GM23338 (cell line): ENCODE measurements at regions not wholly inside any gene's neighbourhood (a gene's known extent, or its start where the extent isn't known, plus 50 kb on each side); places are given as distances from the start of the nearest gene placed in this dataset.

Source experiments
- ATAC-seq: fragments of 200-7000 bp; cut with Tn5 transposase; 3 replicates; pipeline ENCODE4 v1.9.1; 2020
- DNase-seq: peaks from one replicate; pipeline ENCODE4 v3.0.0-alpha.2; 2015; ENCODE audit warnings: low spot score
- H2AFZ ChIP-seq: fragments of 200-600 bp; sonication (generic); 2 replicates; pipeline ENCODE4 v1.8.0; 2016; ENCODE audit warnings: antibody characterized with exemption, mild to moderate bottlenecking, moderate library complexity
- H3F3A ChIP-seq: fragments of 200-600 bp; sonication (generic); replicated peaks from 2 replicates; pipeline ENCODE4 v1.8.0; 2017; ENCODE audit warnings: antibody characterized with exemption, mixed run types, low read depth
- H3K27ac ChIP-seq: fragments of 200-600 bp; sonication (generic); 2 replicates; pipeline ENCODE4 v1.6.1; 2016; ENCODE audit warnings: low read depth
- H3K27me3 ChIP-seq: fragments of 200-600 bp; sonication (generic); 2 replicates; pipeline ENCODE4 v1.8.0; 2016; ENCODE audit warnings: mild to moderate bottlenecking, mixed run types, moderate library complexity; ENCODE audit not compliant: insufficient read depth
- H3K36me3 ChIP-seq: fragments of 200-600 bp; sonication (generic); 2 replicates; pipeline ENCODE4 v1.8.0; 2016; ENCODE audit warnings: mild to moderate bottlenecking; ENCODE audit not compliant: insufficient read depth
- H3K4me1 ChIP-seq: fragments of 200-600 bp; sonication (generic); 2 replicates; pipeline ENCODE4 v1.8.0; 2016; ENCODE audit warnings: mild to moderate bottlenecking, moderate library complexity; ENCODE audit not compliant: insufficient read depth
- H3K4me2 ChIP-seq: fragments of 200-600 bp; sonication (generic); 2 replicates; pipeline ENCODE4 v1.7.1; 2017; ENCODE audit warnings: mixed run types
- H3K4me3 ChIP-seq: fragments of 200-600 bp; sonication (generic); 2 replicates; pipeline ENCODE4 v1.6.1; 2016; ENCODE audit warnings: mixed run types
- H3K79me2 ChIP-seq: fragments of 200-600 bp; sonication (generic); replicated peaks from 2 replicates; pipeline ENCODE4 v1.8.0; 2017; ENCODE audit warnings: mild to moderate bottlenecking; ENCODE audit not compliant: insufficient read depth
- H3K9me2 ChIP-seq: fragments of 200-600 bp; sonication (generic); 2 replicates; pipeline ENCODE4 v1.8.0; 2017; ENCODE audit not compliant: insufficient read depth
- H4K20me1 ChIP-seq: fragments of 200-600 bp; sonication (generic); replicated peaks from 2 replicates; pipeline ENCODE4 v1.8.0; 2017; ENCODE audit warnings: mild to moderate bottlenecking; ENCODE audit not compliant: insufficient read depth
- H3K27ac Mint-ChIP-seq: 2 replicates; pipeline ENCODE4 v1.8.0; 2020; ENCODE audit warnings: inconsistent platforms, mild to moderate bottlenecking, moderate library complexity, mixed read lengths
- H3K27me3 Mint-ChIP-seq: 3 replicates; pipeline ENCODE4 v1.8.0; 2022; ENCODE audit warnings: low read depth, mild to moderate bottlenecking, moderate library complexity, mixed read lengths, inconsistent platforms; ENCODE audit not compliant: insufficient read depth, poor library complexity
- H3K36me3 Mint-ChIP-seq: 3 replicates; pipeline ENCODE4 v1.8.0; 2021; ENCODE audit warnings: low read depth, mild to moderate bottlenecking, inconsistent platforms, moderate library complexity, mixed read lengths
- H3K4me1 Mint-ChIP-seq: 3 replicates; pipeline ENCODE4 v1.8.0; 2020; ENCODE audit warnings: mild to moderate bottlenecking, inconsistent platforms, mixed read lengths
- H3K4me3 Mint-ChIP-seq: 3 replicates; pipeline ENCODE4 v1.8.0; 2021; ENCODE audit warnings: moderate library complexity, mild to moderate bottlenecking, inconsistent platforms, mixed read lengths
- H3K9me3 Mint-ChIP-seq: 3 replicates; pipeline ENCODE4 v1.8.0; 2020; ENCODE audit warnings: moderate library complexity, mild to moderate bottlenecking, inconsistent platforms, mixed read lengths
- CTCF ChIP-seq, 2 experiments: fragments of 200-600 bp in 1 of 2; sonication (generic) in 1 of 2; conservative IDR thresholded peaks; 2 replicates each; pipeline versions ENCODE4 v1.5.1 to v1.6.1; 2016 to 2017; ENCODE audit warnings: antibody characterized with exemption in 2 of 2, low read depth in 2 of 2, mild to moderate bottlenecking in 2 of 2, moderate library complexity in 1 of 2
- ETS1 ChIP-seq: IDR thresholded peaks from 2 replicates; pipeline ENCODE4 v1.6.1; 2016; ENCODE audit warnings: antibody characterized with exemption
- JUNB ChIP-seq: IDR thresholded peaks from one replicate; pipeline ENCODE4 v1.6.1; 2016; ENCODE audit warnings: antibody characterized with exemption; ENCODE audit not compliant: unreplicated experiment
- NANOG ChIP-seq: IDR thresholded peaks from 2 replicates; pipeline ENCODE4 v1.6.1; 2016; ENCODE audit warnings: antibody characterized with exemption, borderline replicate concordance
- POLR2AphosphoS5 ChIP-seq: IDR thresholded peaks from 2 replicates; pipeline ENCODE4 v1.6.1; 2016; ENCODE audit warnings: antibody characterized with exemption, low read depth
- REST ChIP-seq: IDR thresholded peaks from one replicate; pipeline ENCODE4 v1.6.1; 2018; ENCODE audit warnings: antibody characterized with exemption; ENCODE audit not compliant: unreplicated experiment
- STAT1 ChIP-seq: IDR thresholded peaks from one replicate; pipeline ENCODE4 v1.6.1; 2016; ENCODE audit warnings: antibody characterized with exemption; ENCODE audit not compliant: unreplicated experiment
- ZNF331 ChIP-seq: fragments of 250-450 bp; sonication (Bioruptor Pico); IDR thresholded peaks from 2 replicates; pipeline ENCODE4 v1.5.0; 2020; ENCODE audit warnings: low read depth, mild to moderate bottlenecking, moderate library complexity
- ZNF462 ChIP-seq: fragments of 250-450 bp; sonication (Bioruptor Pico); IDR thresholded peaks from 2 replicates; pipeline ENCODE4 v1.5.0; 2020; ENCODE audit warnings: mild to moderate bottlenecking, moderate library complexity

GRCh38 chr16:85232369-85233142, 120.3 kb upstream of the CIBAR2 start:
- Histone ChIP-seq H3K9me2 (no peaks in the 10 kb centered on the region), H3K27me3 (no peaks in the 10 kb centered on the region), H2AFZ (no peak overlapping the region), H3F3A (peaks cover 15% of the 10 kb centered on the region), H3K4me3 (no peak overlapping the region), H4K20me1 (no peaks in the 10 kb centered on the region; the same call in 1 of the 2 replicates), H3K36me3 (no peaks in the 10 kb centered on the region), H3K79me2 (peaks cover 19% of the 10 kb centered on the region), H3K27ac (no peak overlapping the region), H3K4me2 (no peak overlapping the region), H3K4me1 (peaks cover 26% of the 10 kb centered on the region)
- no peak for DNase-seq
- Mint-ChIP-seq H3K4me3 (no peak overlapping the region), H3K36me3 (no peaks in the 10 kb centered on the region; the same call in 2 of the 3 replicates), H3K27ac (no peak overlapping the region), H3K27me3 (peaks cover 18% of the 10 kb centered on the region), H3K9me3 (no peaks in the 10 kb centered on the region; the same call in 2 of the 3 replicates), H3K4me1 (peaks cover 28% of the 10 kb centered on the region)
- no peak for ATAC-seq
- TF ChIP-seq POLR2AphosphoS5 (no peak), REST (no peak), ZNF331 (CRISPR knock-in tag) (no peak), ZNF462 (no peak), CTCF (conservative IDR thresholded peaks at IDR 0.05; ENCODE audit: low read depth in 2 of 2) (no peak), STAT1 (no peak), JUNB (no peak), NANOG (no peak), ETS1 (no peak)
